GM12878 (cell line): ENCODE measurements at regions not wholly inside any gene's neighbourhood (a gene's known extent, or its start where the extent isn't known, plus 50 kb on each side); places are given as distances from the start of the nearest gene placed in this dataset.

ENCODE experiments used
- ATAC-seq: fragments of 200-7000 bp; cut with Tn5 transposase; 3 replicates; pipeline ENCODE4 v1.9.1; 2020; ENCODE audit warnings: mild to moderate bottlenecking, moderate library complexity
- BruUV-seq: library from RNA; stranded (reverse); fragments of 400-500 nt; replicated peaks from 2 replicates; lab custom pipeline; 2021; lab: Mats Ljungman, UMichigan
- CTCF ChIA-PET: fragments of 300-600 bp; sonication (Branson Sonifier 250); formaldehyde crosslinking; extraction: SDS; loops from one replicate; lab custom pipeline; 2021; ENCODE audit warnings: inconsistent platforms; lab: Yijun Ruan, JAX
- POLR2A ChIA-PET: fragments of 350-600 bp; formaldehyde crosslinking; extraction: SDS; loops from one replicate; lab custom pipeline; 2021; ENCODE audit warnings: inconsistent platforms; lab: Charles Lee
- RAD21 ChIA-PET: fragments of 300-600 bp; sonication (Branson Sonifier 250); formaldehyde crosslinking; loops from one replicate; lab custom pipeline; 2023; ENCODE audit warnings: antibody characterized with exemption; ENCODE audit not compliant: unreplicated experiment; lab: Charles Lee
- SMC1A ChIA-PET: fragments of 300-600 bp; sonication (Branson Sonifier 250); formaldehyde crosslinking; loops from one replicate; lab custom pipeline; 2023; ENCODE audit not compliant: unreplicated experiment, uncharacterized antibody; lab: Charles Lee
- DNase-seq: peaks from one replicate; pipeline ENCODE4 v3.0.0-alpha.2; 2011; ENCODE audit warnings: low read depth, low spot score
- FAIRE-seq: peaks from 3 replicates; lab custom pipeline; 2011; peaks lifted over from hg19 to GRCh38; lab: Jason Lieb, UNC
- H2AFZ ChIP-seq: 2 replicates; pipeline ENCODE4 v1.6.0; 2011; ENCODE audit warnings: low read depth, low read length, control low read depth; ENCODE audit not compliant: control insufficient read depth
- H3K27ac ChIP-seq: 2 replicates; pipeline ENCODE4 v1.5.1; 2011; ENCODE audit warnings: control low read depth; ENCODE audit not compliant: control insufficient read depth, insufficient read depth
- H3K27me3 ChIP-seq, 2 experiments: replicated peaks in 1 of 2; 2 replicates each; pipeline versions ENCODE4 v1.6.0 to v1.6.1; 2011; ENCODE audit warnings: low read length in 1 of 2; ENCODE audit not compliant: control insufficient read depth in 2 of 2, insufficient read depth in 2 of 2
- H3K36me3 ChIP-seq, 2 experiments: 2 replicates each; pipeline ENCODE4 v1.5.1; 2011; ENCODE audit warnings: low read length in 1 of 2; ENCODE audit not compliant: control insufficient read depth in 2 of 2, insufficient read depth in 2 of 2
- H3K4me1 ChIP-seq: 2 replicates; pipeline ENCODE4 v1.6.1; 2011; ENCODE audit warnings: mild to moderate bottlenecking, low read length, moderate library complexity, mixed read lengths; ENCODE audit not compliant: control insufficient read depth, insufficient read depth
- H3K4me2 ChIP-seq: 2 replicates; pipeline ENCODE4 v1.6.0; 2011; ENCODE audit warnings: control low read depth; ENCODE audit not compliant: control insufficient read depth, insufficient read depth
- H3K4me3 ChIP-seq: fragments of 200-600 bp; sonication (generic); 2 replicates; pipeline ENCODE4 v1.5.1; 2016
- H3K79me2 ChIP-seq: 2 replicates; pipeline ENCODE4 v1.6.0; 2011; ENCODE audit warnings: low read length; ENCODE audit not compliant: control insufficient read depth, insufficient read depth
- H3K9ac ChIP-seq: 2 replicates; pipeline ENCODE4 v1.8.0; 2011; ENCODE audit warnings: low read length, control low read depth, mixed read lengths; ENCODE audit not compliant: control insufficient read depth, insufficient read depth
- H3K9me3 ChIP-seq: replicated peaks from 3 replicates; pipeline ENCODE4 v1.5.1; 2011; ENCODE audit warnings: mild to moderate bottlenecking, low read length; ENCODE audit not compliant: control insufficient read depth, insufficient read depth
- H4K20me1 ChIP-seq: 2 replicates; pipeline ENCODE4 v1.6.0; 2011; ENCODE audit not compliant: control insufficient read depth, insufficient read depth
- CTCF ChIP-seq, 3 experiments: IDR thresholded peaks in 2 of 3; conservative IDR thresholded peaks in 1 of 3; 2 replicates each; pipeline ENCODE4 v1.5.1; 2011; ENCODE audit warnings: low read depth in 3 of 3, low read length in 3 of 3, mild to moderate bottlenecking in 3 of 3, control low read depth in 2 of 3, moderate library complexity in 2 of 3, inconsistent platforms in 1 of 3, mixed read lengths in 1 of 3; ENCODE audit not compliant: control insufficient read depth in 2 of 3, insufficient read depth in 1 of 3; ENCODE audit errors: extremely low read depth in 1 of 3
- CUX1 ChIP-seq: IDR thresholded peaks from 2 replicates; pipeline ENCODE4 v1.6.1; 2012; ENCODE audit warnings: improper control_type of control experiment, low read depth, low read length; ENCODE audit not compliant: insufficient replicate concordance
- EED ChIP-seq: sonication (generic); IDR thresholded peaks from 2 replicates; pipeline ENCODE4 v1.6.1; 2016; ENCODE audit warnings: antibody characterized with exemption, low read depth
- REST ChIP-seq: IDR thresholded peaks from 2 replicates; pipeline ENCODE4 v1.6.1; 2012; ENCODE audit warnings: mild to moderate bottlenecking, low read depth, low read length
- RFX5 ChIP-seq: IDR thresholded peaks from 2 replicates; pipeline ENCODE4 v1.6.1; 2011; ENCODE audit warnings: low read depth, low read length, improper control_type of control experiment
- TCF7 ChIP-seq: IDR thresholded peaks from 2 replicates; pipeline ENCODE4 v1.6.1; 2014; ENCODE audit warnings: antibody characterized with exemption, borderline replicate concordance
- ZNF24 ChIP-seq: fragments of 450-650 bp; IDR thresholded peaks from 2 replicates; pipeline ENCODE4 v1.6.1; 2017; ENCODE audit warnings: antibody characterized with exemption, mild to moderate bottlenecking
- ZNF622 ChIP-seq: fragments of 450-650 bp; IDR thresholded peaks from 2 replicates; pipeline ENCODE4 v1.6.1; 2017; ENCODE audit warnings: mild to moderate bottlenecking, inconsistent platforms
- WGBS: methylation state at CpG from one replicate; pipeline ENCODE4 v1.1.6; 2016; ENCODE audit warnings: low lambda C conversion rate; ENCODE audit not compliant: insufficient replicate concordance, insufficient coverage; ENCODE audit errors: missing lambda C conversion rate; 5-methylcytosine and 5-hydroxymethylcytosine counted together
- in situ Hi-C: fragments of 300-500 bp; cut with MboI; formaldehyde crosslinking; loops from 9 replicates; pipeline ENCODE4 v1.14.3; 2018; ENCODE audit warnings: mixed read lengths
- intact Hi-C: fragments of 100-400 bp; cut with micrococcal nuclease; formaldehyde crosslinking; loops from one replicate; pipeline ENCODE4 v1.14.2; 2022; ENCODE audit not compliant: unreplicated experiment

- ATAC-seq (no peak), DNase-seq (no peak)
- BruUV-seq = no TSS peak
- no peak overlapping the region for H3K9ac ChIP-seq
- H3K4me1 ChIP-seq = no peaks in the 10 kb centered on the region
- H3K9me3 ChIP-seq = no peaks in the 10 kb centered on the region
- CTCF ChIA-PET = interaction anchor here (0.6 kb wide), 1 partner anchor 104 kb away, joined by 4 read pairs; no protein-coding TSS in a partner anchor
- TF ChIP-seq TCF7 (no peak), CUX1 (no peak)
- TF ChIP-seq, all 136 proteins: peak for 0
- ChIA-PET POLR2A (no interaction called here), SMC1A (no interaction called here), RAD21 (no interaction called here)
- Histone ChIP-seq H3K36me3 (no peaks in the 10 kb centered on the region), H3K27ac (no peak overlapping the region), H3K79me2 (no peaks in the 10 kb centered on the region), H2AFZ (no peak overlapping the region), H3K27me3 (no peaks in the 10 kb centered on the region), H3K4me3 (no peak overlapping the region), H4K20me1 (no peaks in the 10 kb centered on the region), H3K4me2 (no peak overlapping the region)
- intact Hi-C loops (no loop called here), in situ Hi-C loops (no loop called here)
- FAIRE-seq = no peak
Observed at GRCh38 chrX:95841863-95842262, 842.8 kb upstream of the DIAPH2 start.

- no peak for FAIRE-seq
- in situ Hi-C loops = no loop called here
- TF ChIP-seq EED (no peak), CTCF (IDR thresholded peaks at IDR 0.05 in 2 of 3, conservative IDR thresholded peaks at IDR 0.05 in 1 of 3; ENCODE audit: control insufficient read depth in 2 of 3, extremely low read depth in 1 of 3, insufficient read depth in 1 of 3, low read depth in 3 of 3, low read length in 3 of 3) (no peak), ZNF622 (no peak), RFX5 (no peak), REST (no peak), ZNF24 (no peak)
Observed at GRCh38 chrX:95860127-95860526, 824.5 kb upstream of the DIAPH2 start.

More at GRCh38 chrX:95860127-95860526, 824.5 kb upstream of the DIAPH2 start:
- intact Hi-C loops = no loop called here
- no TSS peak for BruUV-seq
- H4K20me1 ChIP-seq = no peaks in the 10 kb centered on the region
- no peak overlapping the region for H2AFZ ChIP-seq
- DNase-seq = no peak
- no peaks in the 10 kb centered on the region for H3K4me1 ChIP-seq
- no peak overlapping the region for H3K4me2 ChIP-seq
- POLR2A ChIA-PET = no interaction called here
- SMC1A ChIA-PET = no interaction called here
- H3K4me3 ChIP-seq = no peak overlapping the region
- H3K27ac ChIP-seq = no peak overlapping the region
- RAD21 ChIA-PET = no interaction called here
- no peaks in the 10 kb centered on the region for H3K36me3 ChIP-seq
- H3K79me2 ChIP-seq = no peaks in the 10 kb centered on the region
- no peaks in the 10 kb centered on the region for H3K9me3 ChIP-seq
- no peaks in the 10 kb centered on the region for H3K27me3 ChIP-seq
- CTCF ChIA-PET = no interaction called here
- WGBS = 7% methylated on average over 1 of the region's 1 CpG
- no peak overlapping the region for H3K9ac ChIP-seq
- ATAC-seq = no peak
